ENCODE measurements at regions not wholly inside any gene's neighbourhood (a gene's known extent, or its start where the extent isn't known, plus 50 kb on each side); places are given as distances from the start of the nearest gene placed in this dataset.
"Not testable (repeated sequence)": the region's sequence is repeated elsewhere in the genome, so short reads cannot be mapped to it uniquely, and the experiment has no call there.

DNA sequence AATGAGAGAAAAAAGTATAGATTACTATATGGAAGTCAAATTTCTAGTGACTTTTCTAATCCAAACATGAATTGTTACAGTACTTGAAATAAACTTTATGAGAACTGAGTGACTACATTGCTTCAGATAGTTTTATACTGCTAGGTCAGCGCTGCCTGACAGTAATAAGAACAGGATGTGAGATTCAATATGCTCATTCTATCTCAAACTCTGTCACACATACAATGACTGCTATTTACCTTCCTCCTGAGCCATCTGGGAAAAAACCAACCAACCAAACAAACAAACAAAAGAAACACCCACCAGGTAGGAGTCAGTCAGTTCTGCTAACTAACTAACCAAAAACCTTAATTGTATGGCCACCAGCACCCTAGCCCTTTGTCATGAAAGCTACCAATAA, 89.0 kb upstream of the NOTCH2NLA start:
- TF ChIP-seq EZH2 (IDR thresholded peaks at IDR 0.05; ENCODE audit: borderline replicate concordance, low read depth, low read length, severe bottlenecking): not testable (repeated sequence)
- TF ChIP-seq, protein P1, sequence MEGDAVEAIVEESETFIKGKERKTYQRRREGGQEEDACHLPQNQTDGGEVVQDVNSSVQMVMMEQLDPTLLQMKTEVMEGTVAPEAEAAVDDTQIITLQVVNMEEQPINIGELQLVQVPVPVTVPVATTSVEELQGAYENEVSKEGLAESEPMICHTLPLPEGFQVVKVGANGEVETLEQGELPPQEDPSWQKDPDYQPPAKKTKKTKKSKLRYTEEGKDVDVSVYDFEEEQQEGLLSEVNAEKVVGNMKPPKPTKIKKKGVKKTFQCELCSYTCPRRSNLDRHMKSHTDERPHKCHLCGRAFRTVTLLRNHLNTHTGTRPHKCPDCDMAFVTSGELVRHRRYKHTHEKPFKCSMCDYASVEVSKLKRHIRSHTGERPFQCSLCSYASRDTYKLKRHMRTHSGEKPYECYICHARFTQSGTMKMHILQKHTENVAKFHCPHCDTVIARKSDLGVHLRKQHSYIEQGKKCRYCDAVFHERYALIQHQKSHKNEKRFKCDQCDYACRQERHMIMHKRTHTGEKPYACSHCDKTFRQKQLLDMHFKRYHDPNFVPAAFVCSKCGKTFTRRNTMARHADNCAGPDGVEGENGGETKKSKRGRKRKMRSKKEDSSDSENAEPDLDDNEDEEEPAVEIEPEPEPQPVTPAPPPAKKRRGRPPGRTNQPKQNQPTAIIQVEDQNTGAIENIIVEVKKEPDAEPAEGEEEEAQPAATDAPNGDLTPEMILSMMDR (IDR thresholded peaks at IDR 0.05; ENCODE audit: borderline replicate concordance, extremely low read depth, low read length, poor library complexity, severe bottlenecking): not testable (repeated sequence)
